Tongue (tissue), 1 donor: ENCODE measurements at regions not wholly inside any gene's neighbourhood (a gene's known extent, or its start where the extent isn't known, plus 50 kb on each side); places are given as distances from the start of the nearest gene placed in this dataset.
A peak's percentile ranks its signal among the peaks of the same experiment; 100 is the strongest.
"Not testable (repeated sequence)": the region's sequence is repeated elsewhere in the genome, so short reads cannot be mapped to it uniquely, and the experiment has no call there.

Experiments
- DNase-seq: peaks from one replicate; pipeline ENCODE4 v3.0.0-alpha.2; 2015

DNA sequence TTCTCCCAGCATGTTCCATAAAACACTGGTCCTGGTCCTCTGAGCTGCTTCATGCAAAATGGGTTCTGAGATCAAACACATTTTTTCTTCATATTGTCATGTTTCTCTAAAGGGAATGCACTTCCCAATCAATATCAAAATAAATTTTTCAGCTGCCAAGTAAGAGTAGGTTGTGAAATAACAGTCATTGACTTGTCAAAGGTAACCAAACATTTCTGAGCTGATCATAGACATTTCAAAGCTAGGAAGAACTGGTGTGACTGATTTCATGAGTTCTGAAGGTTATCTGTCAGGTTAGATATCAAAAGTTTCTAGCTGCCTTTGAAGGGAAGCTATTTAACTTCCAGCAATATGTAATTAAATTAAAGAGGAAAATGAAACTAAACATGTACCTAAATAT is 770.9 kb downstream of the TBL1XR1 start:
- no peak for DNase-seq

DNA sequence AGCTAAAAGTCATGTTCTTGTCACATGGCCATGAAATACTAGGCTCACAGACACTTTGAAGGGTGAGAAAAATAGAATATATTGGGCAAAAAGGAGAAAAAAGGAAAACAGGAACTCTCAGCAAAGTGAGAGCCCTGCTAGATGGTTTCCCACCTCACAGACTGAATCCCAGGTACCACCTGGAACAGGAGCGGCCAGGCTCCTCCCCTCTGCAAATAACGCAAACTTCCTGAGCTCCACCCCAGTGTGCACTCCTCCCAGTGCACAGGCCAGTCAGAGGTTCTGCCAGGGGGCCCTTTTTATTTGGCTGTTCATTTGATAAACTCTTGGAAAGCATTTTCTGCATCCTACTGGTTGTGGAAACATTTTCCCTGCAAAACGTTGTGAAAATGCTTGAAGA is 780.4 kb downstream of the TBL1XR1 start:
- no peak for DNase-seq

DNA sequence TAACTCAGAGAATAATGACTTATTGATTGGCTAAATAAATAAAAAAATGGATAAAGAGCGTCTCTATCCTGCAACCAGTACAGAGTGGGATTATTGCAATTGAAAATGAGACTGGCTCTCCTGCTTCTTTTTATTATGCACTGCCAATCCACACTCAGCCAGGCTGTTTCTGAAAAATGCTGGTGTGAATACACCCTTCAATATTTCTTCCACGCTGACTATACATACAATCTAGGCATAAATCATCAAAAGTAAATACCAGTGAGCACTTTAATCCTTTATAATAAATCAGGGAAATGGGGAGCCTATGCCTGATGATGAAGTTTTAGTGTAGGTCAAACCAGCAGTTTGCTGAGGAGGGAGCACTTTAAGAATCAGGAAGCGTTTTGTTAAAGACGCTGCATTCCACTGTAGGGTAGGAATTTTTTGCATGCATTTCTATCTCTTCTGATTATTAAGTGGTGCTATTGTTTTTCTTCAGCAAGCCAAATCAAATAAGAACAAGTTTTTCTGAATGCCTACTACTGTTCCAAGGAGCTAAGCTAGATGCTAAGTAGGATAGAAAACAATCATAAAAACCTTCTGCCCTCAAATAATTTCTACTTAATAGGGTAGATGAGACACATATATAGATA is 781.5 kb downstream of the TBL1XR1 start:
- DNase-seq: no peak

DNA sequence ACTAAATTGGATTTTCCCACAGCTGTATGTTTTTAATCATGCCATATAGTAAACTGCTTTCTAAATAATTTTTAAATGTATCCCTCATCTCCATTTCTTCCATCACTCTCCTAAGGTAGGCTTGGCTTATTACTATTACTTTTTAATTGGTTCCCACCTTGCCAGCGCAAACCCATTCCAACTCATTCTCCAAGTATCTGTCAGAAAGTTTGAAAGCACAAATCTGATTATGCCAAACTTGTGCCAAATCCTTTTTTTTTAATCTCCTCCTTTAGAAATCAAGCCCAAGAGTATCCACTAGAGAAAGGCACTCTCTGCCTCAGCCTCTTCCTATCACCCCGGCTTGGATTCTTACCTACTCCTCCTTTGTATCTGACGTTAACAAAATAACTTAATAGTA is 784.5 kb downstream of the TBL1XR1 start:
- no peak for DNase-seq

DNA sequence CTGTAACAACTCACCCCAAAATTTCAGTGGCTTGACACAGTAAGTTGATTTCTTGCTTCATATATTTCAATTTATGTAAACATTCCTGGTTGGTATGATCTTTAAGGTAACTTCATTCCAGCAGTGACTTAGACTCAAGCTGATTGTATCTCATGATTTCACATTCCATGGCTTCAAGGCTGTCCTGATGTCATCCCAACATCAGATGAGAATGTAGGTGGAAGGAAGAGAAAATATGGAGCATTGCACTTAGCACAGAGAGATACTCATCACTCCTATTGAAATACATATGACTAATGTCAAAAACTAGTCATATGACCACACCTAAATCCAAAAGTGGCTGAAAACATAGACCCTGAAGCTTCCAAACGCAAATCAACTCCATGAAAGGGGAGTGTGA is 793.8 kb downstream of the TBL1XR1 start:
- DNase-seq: no peak

GRCh38 chr3:176401211-176401610 is 796.1 kb downstream of the TBL1XR1 start:
- DNase-seq: no peak

DNA sequence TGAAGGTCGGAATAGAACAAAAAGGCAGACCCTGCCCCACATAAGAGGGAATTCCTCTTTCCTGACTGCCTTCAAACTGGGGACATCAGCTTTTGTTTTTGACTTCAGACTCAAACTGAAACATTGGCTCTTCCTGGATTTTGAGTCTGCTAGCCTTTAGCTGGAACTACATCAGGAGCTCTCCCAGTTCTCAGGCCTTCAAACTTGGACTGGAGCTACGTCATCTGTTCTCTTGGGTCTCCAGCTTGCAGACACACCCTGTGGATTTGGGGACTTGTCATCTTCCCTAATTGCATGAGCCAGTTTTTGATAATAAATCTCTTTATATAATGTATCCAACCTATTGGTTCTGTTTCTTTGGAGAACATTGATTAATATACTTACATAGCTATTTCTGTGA is 798.1 kb downstream of the TBL1XR1 start:
- no peak for DNase-seq

GRCh38 chr3:176395240-176395639 is 802.0 kb downstream of the TBL1XR1 start:
- no peak for DNase-seq

GRCh38 chr3:176378789-176379188 is 818.5 kb downstream of the TBL1XR1 start:
- no peak for DNase-seq

DNA sequence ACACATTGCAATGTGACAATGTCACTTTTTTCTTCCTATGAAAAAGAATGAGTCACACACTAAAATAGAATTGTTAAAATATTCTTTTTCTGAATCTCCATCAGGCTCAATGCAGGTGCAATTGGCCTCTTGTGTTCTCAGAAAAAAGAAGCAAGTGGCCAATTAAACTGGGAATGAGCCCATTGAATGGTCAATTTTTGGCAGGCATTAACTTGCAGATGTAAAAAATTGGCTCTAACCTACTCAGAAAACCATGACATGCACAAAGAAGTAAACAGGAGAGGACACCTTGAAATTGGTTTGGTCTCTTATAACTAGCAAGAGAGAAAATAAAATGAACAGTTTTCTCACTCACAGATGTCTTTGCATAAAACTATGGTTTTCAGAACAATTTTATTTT is 820.8 kb downstream of the TBL1XR1 start:
- peak; percentile 14 for DNase-seq

DNA sequence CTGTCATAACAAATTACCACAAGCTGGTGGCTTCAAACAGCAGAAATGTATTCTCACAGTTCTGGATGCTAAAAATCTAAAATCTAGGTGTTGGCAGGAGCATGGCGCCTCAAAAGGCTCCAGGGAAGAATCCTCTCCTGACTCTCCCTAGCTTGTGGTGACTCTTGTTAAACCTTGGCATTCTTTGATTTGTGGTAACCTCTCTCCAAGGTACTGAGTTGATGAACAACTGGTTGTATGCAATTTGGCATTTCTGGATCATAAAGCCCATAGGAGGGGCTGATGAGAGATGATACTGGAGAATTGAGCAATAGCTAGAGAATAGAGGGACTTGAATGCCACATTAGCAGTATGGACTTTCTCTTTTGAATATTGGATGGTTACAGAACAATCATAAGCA is 821.8 kb downstream of the TBL1XR1 start:
- DNase-seq: no peak

DNA sequence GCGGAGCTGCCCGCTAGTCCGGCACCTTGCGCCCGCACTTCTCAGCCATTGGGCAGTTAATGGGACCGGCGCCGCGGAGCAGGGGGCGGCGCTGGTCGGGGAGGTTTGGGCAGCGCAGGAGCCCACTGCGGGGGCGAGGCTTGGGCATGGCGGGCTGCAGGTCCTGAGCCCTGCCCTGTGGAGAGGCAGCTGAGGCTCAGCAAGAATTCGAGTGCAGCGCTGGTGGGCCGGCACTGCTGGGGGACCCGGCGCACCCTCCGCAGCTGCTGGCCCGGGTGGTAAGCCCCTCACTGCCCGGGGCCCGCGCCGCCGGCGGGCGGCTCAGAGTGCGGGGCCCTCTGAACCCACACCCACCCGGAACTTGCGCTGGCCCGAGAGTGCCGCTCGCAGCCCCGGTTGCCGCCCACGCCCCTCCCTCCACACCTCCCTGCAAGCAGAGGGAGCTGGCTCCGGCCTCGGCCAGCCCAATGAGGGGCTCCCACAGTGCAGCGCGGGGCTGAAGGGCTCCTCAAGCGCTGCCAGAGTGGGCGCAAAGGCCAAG is 835.0 kb downstream of the TBL1XR1 start:
- no peak for DNase-seq

GRCh38 chr3:176359211-176359610 is 838.1 kb downstream of the TBL1XR1 start:
- no peak for DNase-seq

GRCh38 chr3:176357891-176358290 is 839.4 kb downstream of the TBL1XR1 start:
- no peak for DNase-seq

DNA sequence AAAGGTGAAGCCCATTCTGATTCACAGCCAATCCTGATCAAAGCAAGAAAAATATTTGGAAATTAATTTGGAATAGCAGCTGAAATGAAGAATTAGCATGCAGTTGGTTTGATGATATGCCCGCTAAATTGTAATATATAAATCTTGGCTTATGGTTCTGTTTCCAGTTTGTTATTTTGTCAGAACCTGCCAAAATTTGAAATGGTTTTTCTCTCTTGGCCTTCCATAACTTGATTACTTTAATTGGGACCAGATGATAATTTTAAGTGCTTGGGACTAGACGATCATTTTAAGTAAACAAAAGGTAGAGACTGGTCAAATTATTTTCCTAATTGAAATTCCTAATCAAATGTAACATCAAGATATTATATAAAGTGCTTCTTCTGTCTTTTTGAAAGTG is 842.4 kb downstream of the TBL1XR1 start:
- DNase-seq: peak; percentile 8

DNA sequence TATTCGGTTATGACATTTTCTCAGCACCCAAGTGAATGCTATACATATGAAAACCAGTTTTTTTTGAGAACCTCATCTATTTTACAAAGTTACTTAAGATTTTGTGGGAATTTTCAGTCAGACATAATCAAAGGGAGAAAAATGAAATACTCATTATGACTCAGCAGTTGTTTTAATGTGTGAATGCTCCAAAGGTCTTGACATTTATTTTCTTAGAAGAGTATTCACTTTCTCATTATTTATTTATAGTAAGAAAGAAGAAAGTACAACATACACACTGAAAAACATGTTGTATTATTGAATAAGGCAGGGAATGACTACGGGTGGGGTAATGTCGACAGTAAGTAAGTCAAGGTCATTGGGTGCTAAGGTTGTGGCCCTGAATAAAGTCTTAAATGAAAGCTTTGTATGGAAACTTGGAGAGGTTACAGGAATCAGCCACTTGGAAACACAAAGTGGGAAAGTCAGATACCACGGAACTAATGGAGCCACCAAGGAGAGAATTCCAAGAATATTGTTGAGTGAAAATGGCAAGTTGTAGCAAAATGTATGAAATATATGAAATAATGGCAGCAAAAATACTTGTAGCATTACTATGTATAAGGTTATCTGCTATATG is 844.5 kb downstream of the TBL1XR1 start:
- DNase-seq: no peak

- no peak for DNase-seq
Measured at GRCh38 chr3:176351408-176351807, 845.9 kb downstream of the TBL1XR1 start.

- DNase-seq: no peak
Measured at GRCh38 chr3:176349706-176350105, 847.6 kb downstream of the TBL1XR1 start.

GRCh38 chr3:176347424-176348146 is 849.7 kb downstream of the TBL1XR1 start:
- DNase-seq: no peak

DNA sequence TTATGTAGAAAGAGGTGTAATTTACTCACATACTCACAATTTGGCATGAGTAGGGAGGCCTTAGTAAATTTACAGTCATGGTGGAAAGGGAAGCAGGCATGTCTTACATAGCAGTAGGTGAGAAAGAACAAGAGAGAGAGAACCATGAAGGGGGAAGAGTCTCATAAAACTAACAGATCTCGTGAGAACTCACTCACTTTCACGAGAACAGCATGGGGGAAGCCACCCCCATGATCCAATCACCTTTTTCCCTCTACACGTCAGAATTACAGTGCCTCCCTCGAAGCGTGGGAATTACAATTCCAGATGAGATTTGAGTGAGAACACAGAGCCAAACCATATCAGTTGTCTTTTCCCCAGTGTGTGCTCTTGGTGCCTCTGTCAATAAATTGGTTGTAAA is 855.3 kb downstream of the TBL1XR1 start:
- no peak for DNase-seq

DNA sequence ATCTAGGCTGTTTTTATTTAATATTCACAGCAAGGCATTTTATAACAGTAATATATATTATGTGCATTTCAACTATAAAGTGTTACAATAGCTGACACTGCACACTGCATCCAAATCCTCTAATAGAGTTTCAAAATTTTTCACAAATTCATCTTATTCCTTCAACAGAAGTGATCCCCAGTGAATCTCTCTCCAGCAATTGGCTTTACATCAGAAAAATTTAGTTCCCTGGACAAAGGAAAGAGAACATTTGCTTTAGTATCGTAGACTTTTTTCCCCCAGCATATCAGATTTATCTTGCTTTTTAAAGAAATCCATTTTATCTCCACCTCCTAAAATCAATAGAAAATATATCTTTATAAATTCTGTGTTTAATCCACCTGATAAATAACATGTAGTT is 868.6 kb downstream of the TBL1XR1 start:
- no peak for DNase-seq

- DNase-seq: no peak
Measured at GRCh38 chr3:176328198-176328597, 869.1 kb downstream of the TBL1XR1 start.

DNA sequence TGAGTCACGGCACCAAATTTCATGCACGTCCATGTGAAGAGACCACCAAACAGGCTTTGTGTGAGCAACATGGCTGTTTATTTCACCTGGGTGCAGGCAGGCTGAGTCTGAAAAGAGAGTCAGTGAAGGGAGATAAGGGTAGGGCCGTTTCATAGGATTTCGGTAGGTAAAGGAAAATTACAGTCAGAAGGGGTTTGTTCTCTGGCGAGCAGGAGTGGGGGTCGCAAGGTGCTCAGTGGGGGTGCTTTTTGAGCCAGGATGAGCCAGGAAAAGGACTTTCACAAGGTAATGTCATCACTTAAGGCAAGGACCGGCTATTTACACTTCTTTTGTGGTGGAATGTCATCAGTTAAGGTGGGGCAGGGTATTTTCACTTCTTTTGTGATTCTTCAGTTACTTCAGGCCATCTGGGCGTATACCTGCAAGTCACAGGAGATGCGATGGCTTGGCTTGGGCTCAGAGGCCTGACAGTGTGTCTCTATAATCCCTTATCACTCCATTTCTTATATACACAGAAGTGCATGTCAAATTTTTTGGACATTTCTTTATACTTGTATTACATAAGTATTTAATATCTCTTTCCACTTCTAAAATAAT is 870.3 kb downstream of the TBL1XR1 start:
- not testable (repeated sequence) for DNase-seq
